DOHH2 (cell line): ENCODE measurements at regions not wholly inside any gene's neighbourhood (a gene's known extent, or its start where the extent isn't known, plus 50 kb on each side); places are given as distances from the start of the nearest gene placed in this dataset.

Source experiments
- EZH2phosphoT487 ChIP-seq: fragments of 200-600 bp; sonication (generic); IDR thresholded peaks from 2 replicates; pipeline ENCODE4 v1.6.1; 2017; ENCODE audit warnings: borderline replicate concordance, mild to moderate bottlenecking, antibody characterized with exemption, low read length, moderate library complexity, mixed read lengths
- TF ChIP-seq, protein P1 (sequence below): fragments of 200-600 bp; sonication (generic); IDR thresholded peaks from one replicate; pipeline ENCODE4 v1.5.1; 2014; ENCODE audit warnings: antibody characterized with exemption, mild to moderate bottlenecking, low read depth, low read length; ENCODE audit not compliant: poor library complexity, severe bottlenecking

DNA sequence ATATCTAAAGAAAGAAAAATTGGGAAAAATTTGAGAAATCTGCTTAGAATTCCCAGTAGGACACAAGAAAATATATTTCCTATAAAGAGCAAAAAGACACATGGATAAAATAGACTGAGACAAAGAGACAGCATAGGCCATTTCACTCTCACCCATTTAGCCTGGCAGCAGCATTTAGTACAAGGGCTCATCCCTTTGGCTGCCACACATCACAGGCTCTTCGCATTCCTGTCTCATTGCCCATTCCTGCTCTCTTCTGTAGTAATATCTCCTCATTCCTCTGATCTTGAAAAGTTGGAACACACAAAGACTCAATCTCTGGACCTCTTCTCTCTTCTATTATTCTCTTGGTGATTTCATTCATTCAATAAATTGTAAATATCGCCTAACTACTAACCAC lies 162.6 kb downstream of the SOX11 start:
- TF ChIP-seq, protein P1, sequence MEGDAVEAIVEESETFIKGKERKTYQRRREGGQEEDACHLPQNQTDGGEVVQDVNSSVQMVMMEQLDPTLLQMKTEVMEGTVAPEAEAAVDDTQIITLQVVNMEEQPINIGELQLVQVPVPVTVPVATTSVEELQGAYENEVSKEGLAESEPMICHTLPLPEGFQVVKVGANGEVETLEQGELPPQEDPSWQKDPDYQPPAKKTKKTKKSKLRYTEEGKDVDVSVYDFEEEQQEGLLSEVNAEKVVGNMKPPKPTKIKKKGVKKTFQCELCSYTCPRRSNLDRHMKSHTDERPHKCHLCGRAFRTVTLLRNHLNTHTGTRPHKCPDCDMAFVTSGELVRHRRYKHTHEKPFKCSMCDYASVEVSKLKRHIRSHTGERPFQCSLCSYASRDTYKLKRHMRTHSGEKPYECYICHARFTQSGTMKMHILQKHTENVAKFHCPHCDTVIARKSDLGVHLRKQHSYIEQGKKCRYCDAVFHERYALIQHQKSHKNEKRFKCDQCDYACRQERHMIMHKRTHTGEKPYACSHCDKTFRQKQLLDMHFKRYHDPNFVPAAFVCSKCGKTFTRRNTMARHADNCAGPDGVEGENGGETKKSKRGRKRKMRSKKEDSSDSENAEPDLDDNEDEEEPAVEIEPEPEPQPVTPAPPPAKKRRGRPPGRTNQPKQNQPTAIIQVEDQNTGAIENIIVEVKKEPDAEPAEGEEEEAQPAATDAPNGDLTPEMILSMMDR: no peak
- no peak for TF ChIP-seq EZH2phosphoT487
